CD4-positive, alpha-beta memory T cell (primary cell): ENCODE measurements at regions not wholly inside any gene's neighbourhood (a gene's known extent, or its start where the extent isn't known, plus 50 kb on each side); places are given as distances from the start of the nearest gene placed in this dataset.

ENCODE experiments used
- CTCF ChIA-PET: fragments of 350-600 bp; sonication (Branson Sonifier 250); formaldehyde crosslinking; loops from one replicate; lab custom pipeline; 2021; ENCODE audit warnings: inconsistent platforms; ENCODE audit not compliant: partially characterized antibody; lab: Charles Lee
- POLR2A ChIA-PET: fragments of 350-600 bp; sonication (Branson Sonifier 250); formaldehyde crosslinking; loops from one replicate; lab custom pipeline; 2021; ENCODE audit not compliant: partially characterized antibody; lab: Charles Lee
- DNase-seq, 5 donors: peaks; one replicate each; pipeline versions ENCODE4 v3.0.0 to v3.0.0-alpha.2; 2020 to 2022; ENCODE audit warnings: mixed read lengths in 1 of 5
- H3K27ac ChIP-seq: one replicate; pipeline ENCODE4 v1.7.0; 2013; ENCODE audit warnings: low read depth, low read length
- H3K27me3 ChIP-seq: 2 replicates; pipeline ENCODE4 v1.7.0; 2013; ENCODE audit warnings: mild to moderate bottlenecking, low read length, moderate library complexity; ENCODE audit not compliant: insufficient read depth
- H3K36me3 ChIP-seq: 2 replicates; pipeline ENCODE4 v1.7.0; 2013; ENCODE audit warnings: mild to moderate bottlenecking, low read length, moderate library complexity; ENCODE audit not compliant: insufficient read depth
- H3K4me1 ChIP-seq: 2 replicates; pipeline ENCODE4 v1.7.0; 2013; ENCODE audit warnings: mild to moderate bottlenecking, low read length, moderate library complexity; ENCODE audit not compliant: insufficient read depth
- H3K4me3 ChIP-seq, 2 donors: one replicate each; pipeline ENCODE4 v1.7.0; 2013; ENCODE audit warnings: low read length in 2 of 2, mild to moderate bottlenecking in 1 of 2
- H3K9me3 ChIP-seq, 2 donors: one replicate each; pipeline ENCODE4 v1.7.0; 2013; ENCODE audit warnings: low read length in 2 of 2, control low read depth in 1 of 2; ENCODE audit not compliant: control insufficient read depth in 1 of 2
- H3K27ac Mint-ChIP-seq, 7 donors: one replicate each; pipeline ENCODE4 v1.8.0; 2020 to 2021; ENCODE audit warnings: mixed read lengths in 7 of 7, mild to moderate bottlenecking in 6 of 7, inconsistent platforms in 3 of 7, moderate library complexity in 3 of 7
- H3K27me3 Mint-ChIP-seq, 2 donors: one replicate each; pipeline ENCODE4 v1.8.0; 2020 to 2021; ENCODE audit warnings: mixed read lengths in 2 of 2
- H3K36me3 Mint-ChIP-seq, 2 donors: one replicate each; pipeline ENCODE4 v1.8.0; 2020 to 2021; ENCODE audit warnings: mixed read lengths in 2 of 2, inconsistent platforms in 1 of 2, mild to moderate bottlenecking in 1 of 2
- H3K4me1 Mint-ChIP-seq, 4 donors: one replicate each; pipeline ENCODE4 v1.8.0; 2020 to 2021; ENCODE audit warnings: mixed read lengths in 4 of 4, mild to moderate bottlenecking in 1 of 4
- H3K4me3 Mint-ChIP-seq, 8 donors: one replicate each; pipeline ENCODE4 v1.8.0; 2020 to 2021; ENCODE audit warnings: mixed read lengths in 8 of 8, mild to moderate bottlenecking in 7 of 8, moderate library complexity in 6 of 8, inconsistent platforms in 3 of 8
- H3K9me3 Mint-ChIP-seq, 8 donors: one replicate each; pipeline ENCODE4 v1.8.0; 2020 to 2021; ENCODE audit warnings: mixed read lengths in 8 of 8, mild to moderate bottlenecking in 5 of 8, inconsistent platforms in 3 of 8, moderate library complexity in 1 of 8
- intact Hi-C: fragments of 100-400 bp; cut with micrococcal nuclease; formaldehyde crosslinking; loops from one replicate; pipeline ENCODE4 v1.15.1; 2023

DNA sequence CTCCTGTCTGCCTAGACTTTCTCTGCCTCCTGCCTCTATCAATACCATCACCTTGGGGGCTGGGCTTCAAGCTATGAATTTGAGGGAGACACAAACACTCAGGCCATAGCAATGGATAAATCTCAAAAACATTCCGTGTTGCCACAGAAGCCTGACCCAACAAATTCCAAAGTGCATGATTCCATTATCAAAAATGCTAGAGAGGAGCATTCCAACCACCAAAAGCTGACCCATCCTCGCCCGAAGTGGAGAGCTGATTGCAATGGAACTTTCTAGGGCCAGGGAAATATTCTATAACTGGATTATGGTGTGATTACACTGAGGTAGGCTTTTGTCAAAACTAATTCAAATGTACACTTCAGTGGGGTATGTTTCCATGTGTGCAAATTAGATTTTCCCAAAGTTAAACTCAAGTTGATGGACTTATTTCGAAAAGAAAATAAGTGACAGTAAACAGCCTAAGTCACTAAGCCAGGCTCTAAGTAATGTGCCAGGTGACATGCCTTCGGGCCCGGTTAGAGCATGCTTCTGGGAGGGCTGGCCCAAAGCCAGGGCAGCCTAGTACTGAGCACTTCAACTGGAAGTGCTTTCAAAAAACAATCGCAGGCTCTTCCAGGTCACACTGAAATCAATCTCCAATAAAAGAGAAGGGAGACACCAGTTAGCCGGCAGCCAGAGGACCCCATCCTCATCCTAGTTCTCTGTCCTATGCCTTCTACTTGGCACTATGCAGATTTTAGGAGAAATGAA is 142.3 kb downstream of the TBXT start:
- Mint-ChIP-seq H3K4me3 (no peak overlapping the region), H3K27ac (no peak overlapping the region), H3K36me3 (no peaks in the 10 kb centered on the region), H3K4me1 (no peaks in the 10 kb centered on the region), H3K9me3 (peaks cover 0 to 6% (median under 1%) of the 10 kb centered on the region in 8 donors), H3K27me3 (peaks cover 0 to 1% of the 10 kb centered on the region in 2 donors)
- Histone ChIP-seq H3K4me1 (no peaks in the 10 kb centered on the region), H3K36me3 (no peaks in the 10 kb centered on the region), H3K27ac (no peak overlapping the region), H3K27me3 (no peaks in the 10 kb centered on the region), H3K9me3 (no peaks in the 10 kb centered on the region), H3K4me3 (no peak overlapping the region)
- intact Hi-C loops, result no loop called here
- DNase-seq, result no peak
- POLR2A ChIA-PET, result no interaction called here
- CTCF ChIA-PET, result no interaction called here

GRCh38 chr6:166024252-166024651 is 143.4 kb downstream of the TBXT start:
- Histone ChIP-seq H3K27me3 (no peaks in the 10 kb centered on the region), H3K27ac (no peak overlapping the region), H3K9me3 (no peaks in the 10 kb centered on the region), H3K4me3 (no peak overlapping the region), H3K36me3 (no peaks in the 10 kb centered on the region), H3K4me1 (no peaks in the 10 kb centered on the region)
- POLR2A ChIA-PET, result no interaction called here
- no peaks in the 10 kb centered on the region for H3K4me1 Mint-ChIP-seq
- no peaks in the 10 kb centered on the region for H3K36me3 Mint-ChIP-seq
- peaks cover 0 to 6% (median 3%) of the 10 kb centered on the region in 8 donors for H3K9me3 Mint-ChIP-seq
- H3K27me3 Mint-ChIP-seq, result peaks cover 0 to 1% of the 10 kb centered on the region in 2 donors
- CTCF ChIA-PET, result no interaction called here
- DNase-seq, result no peak
- H3K4me3 Mint-ChIP-seq, result no peak overlapping the region
- no peak overlapping the region for H3K27ac Mint-ChIP-seq
- intact Hi-C loops, result no loop called here

DNA sequence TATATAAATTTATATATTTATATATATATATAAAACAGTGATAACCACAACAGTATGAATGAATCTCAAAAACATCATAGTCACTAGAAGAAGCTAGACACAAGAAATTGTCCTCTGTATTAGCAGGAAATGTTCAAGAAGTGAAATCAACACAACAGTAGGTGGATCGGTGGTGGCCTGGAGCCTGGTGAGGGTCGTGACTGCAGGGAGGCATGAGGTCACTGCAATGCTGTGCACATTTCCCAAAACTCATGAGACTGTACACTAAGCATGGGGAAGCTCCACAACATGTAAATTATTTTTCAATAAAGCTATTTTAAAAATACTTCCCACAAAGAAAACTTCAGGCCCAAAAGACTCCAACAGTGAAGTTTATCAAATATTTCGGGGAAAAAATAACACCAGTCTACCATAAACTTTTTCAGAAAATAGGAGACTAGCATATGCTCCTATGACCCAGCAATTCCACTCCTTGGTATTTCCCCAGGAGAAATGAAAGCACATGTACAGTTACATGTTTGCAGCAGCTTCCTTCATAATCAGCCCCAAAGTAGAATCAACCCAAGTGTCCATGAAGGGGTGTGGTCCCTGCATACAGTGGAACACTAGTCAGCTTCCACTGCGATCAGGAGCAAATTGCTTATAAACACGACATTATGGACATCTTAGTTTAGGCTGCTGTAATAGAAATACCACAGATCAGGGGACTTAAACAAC is 144.2 kb downstream of the TBXT start:
- Mint-ChIP-seq H3K4me1 (no peaks in the 10 kb centered on the region), H3K4me3 (no peak overlapping the region), H3K9me3 (peaks cover 0 to 12% (median 8%) of the 10 kb centered on the region in 8 donors), H3K36me3 (no peaks in the 10 kb centered on the region), H3K27ac (no peak overlapping the region), H3K27me3 (peaks cover 0 to 1% of the 10 kb centered on the region in 2 donors)
- Histone ChIP-seq H3K27me3 (no peaks in the 10 kb centered on the region), H3K4me1 (no peaks in the 10 kb centered on the region), H3K27ac (no peak overlapping the region), H3K4me3 (no peak overlapping the region), H3K36me3 (no peaks in the 10 kb centered on the region), H3K9me3 (no peaks in the 10 kb centered on the region)
- ChIA-PET CTCF (no interaction called here), POLR2A (no interaction called here)
- intact Hi-C loops, result no loop called here
- DNase-seq, result no peak

GRCh38 chr6:166021429-166021828 is 146.2 kb downstream of the TBXT start:
- Histone ChIP-seq H3K4me3 (no peak overlapping the region), H3K27ac (no peak overlapping the region), H3K27me3 (no peaks in the 10 kb centered on the region), H3K4me1 (no peaks in the 10 kb centered on the region), H3K9me3 (no peaks in the 10 kb centered on the region), H3K36me3 (no peaks in the 10 kb centered on the region)
- CTCF ChIA-PET, result no interaction called here
- no peaks in the 10 kb centered on the region for H3K36me3 Mint-ChIP-seq
- H3K4me1 Mint-ChIP-seq, result no peaks in the 10 kb centered on the region
- intact Hi-C loops, result no loop called here
- POLR2A ChIA-PET, result no interaction called here
- H3K27ac Mint-ChIP-seq, result no peak overlapping the region
- no peak overlapping the region for H3K4me3 Mint-ChIP-seq
- no peak for DNase-seq
- peaks cover 0 to 1% of the 10 kb centered on the region in 2 donors for H3K27me3 Mint-ChIP-seq
- H3K9me3 Mint-ChIP-seq, result peaks cover 0 to 25% (median 19%) of the 10 kb centered on the region in 8 donors

DNA sequence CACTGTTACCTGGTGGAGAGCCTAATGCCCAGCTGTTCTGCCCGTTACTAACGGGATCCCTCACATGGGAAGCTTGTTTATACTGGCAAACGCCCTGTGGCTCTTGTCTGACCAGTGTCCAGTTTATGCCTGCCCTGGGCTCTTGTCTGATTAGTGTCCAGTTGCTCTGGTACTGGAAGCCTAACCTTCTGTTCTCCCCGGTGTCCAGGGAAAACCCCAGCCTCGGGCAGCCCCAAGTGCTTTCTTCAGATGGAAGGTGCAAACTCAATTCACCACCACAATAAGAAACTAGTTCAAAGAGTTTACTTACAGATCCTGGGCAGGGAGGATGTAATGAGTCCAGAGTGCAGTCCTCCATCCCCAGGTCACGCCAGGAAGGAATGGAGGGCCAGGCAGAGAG is 148.4 kb downstream of the TBXT start:
- no peaks in the 10 kb centered on the region for H3K4me1 Mint-ChIP-seq
- Histone ChIP-seq H3K4me3 (no peak overlapping the region), H3K36me3 (no peaks in the 10 kb centered on the region), H3K4me1 (no peaks in the 10 kb centered on the region), H3K9me3 (no peaks in the 10 kb centered on the region), H3K27ac (no peak overlapping the region), H3K27me3 (no peaks in the 10 kb centered on the region)
- H3K4me3 Mint-ChIP-seq, result no peak overlapping the region
- no peaks in the 10 kb centered on the region for H3K36me3 Mint-ChIP-seq
- ChIA-PET POLR2A (no interaction called here), CTCF (no interaction called here)
- peaks cover 0 to 34% (median 24%) of the 10 kb centered on the region in 8 donors for H3K9me3 Mint-ChIP-seq
- H3K27me3 Mint-ChIP-seq, result no peaks in the 10 kb centered on the region
- no peak overlapping the region for H3K27ac Mint-ChIP-seq
- no peak for DNase-seq
- intact Hi-C loops, result no loop called here

DNA sequence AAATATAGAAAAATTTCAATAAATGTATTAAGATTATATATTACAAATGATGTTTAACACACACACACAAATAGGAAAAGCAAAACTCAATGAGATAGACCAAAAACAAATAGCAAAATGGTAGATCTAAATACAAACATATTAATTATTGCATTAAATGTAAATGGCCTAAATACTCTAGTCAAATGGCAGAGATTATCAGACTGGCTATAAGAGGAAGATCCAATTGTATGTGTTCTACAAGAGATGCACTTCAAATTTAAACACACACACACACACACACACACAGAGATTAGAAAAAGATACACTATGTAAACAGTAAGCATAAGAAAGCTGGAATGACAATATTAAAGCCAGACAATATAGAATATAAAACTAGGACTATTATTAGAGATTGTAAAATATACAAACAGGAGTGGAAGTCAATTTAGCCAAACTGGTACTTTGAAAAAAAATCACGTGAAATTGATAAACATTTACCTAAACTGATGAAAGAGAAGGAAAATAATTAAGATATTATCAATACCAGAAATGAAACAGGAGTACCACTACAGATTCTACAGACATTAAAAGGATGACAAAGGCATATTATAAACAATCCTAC is 150.5 kb downstream of the TBXT start:
- Mint-ChIP-seq H3K9me3 (peaks cover 0 to 34% (median 24%) of the 10 kb centered on the region in 8 donors), H3K4me1 (no peaks in the 10 kb centered on the region), H3K36me3 (no peaks in the 10 kb centered on the region), H3K27me3 (peaks cover 5 to 8% of the 10 kb centered on the region in 2 donors), H3K4me3 (no peak overlapping the region), H3K27ac (no peak overlapping the region)
- ChIA-PET CTCF (no interaction called here), POLR2A (no interaction called here)
- Histone ChIP-seq H3K27me3 (no peaks in the 10 kb centered on the region), H3K36me3 (no peaks in the 10 kb centered on the region), H3K4me1 (no peaks in the 10 kb centered on the region), H3K27ac (no peak overlapping the region), H3K9me3 (no peaks in the 10 kb centered on the region), H3K4me3 (no peak overlapping the region)
- intact Hi-C loops, result no loop called here
- no peak for DNase-seq

- H3K36me3 ChIP-seq, result no peaks in the 10 kb centered on the region
- H3K4me3 Mint-ChIP-seq, result no peak overlapping the region
- CTCF ChIA-PET, result no interaction called here
- POLR2A ChIA-PET, result no interaction called here
- H3K9me3 Mint-ChIP-seq, result peaks cover 0 to 34% (median 23%) of the 10 kb centered on the region in 8 donors
- no peak overlapping the region for H3K4me3 ChIP-seq
- H3K27ac ChIP-seq, result no peak overlapping the region
- H3K9me3 ChIP-seq, result no peaks in the 10 kb centered on the region
- H3K4me1 Mint-ChIP-seq, result no peaks in the 10 kb centered on the region
- intact Hi-C loops, result no loop called here
- no peaks in the 10 kb centered on the region for H3K4me1 ChIP-seq
- H3K27me3 Mint-ChIP-seq, result peaks cover 14 to 19% of the 10 kb centered on the region in 2 donors
- no peak for DNase-seq
- no peaks in the 10 kb centered on the region for H3K27me3 ChIP-seq
- H3K36me3 Mint-ChIP-seq, result no peaks in the 10 kb centered on the region
- no peak overlapping the region for H3K27ac Mint-ChIP-seq
Observed at GRCh38 chr6:166014966-166015365, 152.7 kb downstream of the TBXT start.
